ENCODE measurements at regions not wholly inside any gene's neighbourhood (a gene's known extent, or its start where the extent isn't known, plus 50 kb on each side); places are given as distances from the start of the nearest gene placed in this dataset.

DNA sequence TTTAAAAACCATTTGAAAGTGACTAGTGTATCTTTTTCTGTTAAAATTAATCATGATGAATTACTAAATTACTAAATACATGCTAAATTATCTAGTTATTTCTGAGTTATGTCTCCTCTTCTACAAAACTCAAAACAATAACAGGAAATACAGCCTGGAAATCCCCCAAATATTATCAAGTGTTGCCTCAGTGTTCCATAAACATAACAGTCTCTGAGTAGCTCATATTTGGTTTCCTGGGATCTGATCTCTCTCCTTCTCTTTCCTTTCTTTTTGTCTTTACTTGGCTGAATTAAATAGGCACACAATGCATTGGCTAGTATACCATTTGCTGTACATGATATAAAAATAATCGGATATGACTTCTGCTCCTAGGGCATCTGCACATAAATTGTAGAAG lies 277.6 kb upstream of the IGFBP3 start:
- no peak for DNase-seq (ENCODE audit: extremely low read depth in 1 of 2, low read depth in 1 of 2)

DNA sequence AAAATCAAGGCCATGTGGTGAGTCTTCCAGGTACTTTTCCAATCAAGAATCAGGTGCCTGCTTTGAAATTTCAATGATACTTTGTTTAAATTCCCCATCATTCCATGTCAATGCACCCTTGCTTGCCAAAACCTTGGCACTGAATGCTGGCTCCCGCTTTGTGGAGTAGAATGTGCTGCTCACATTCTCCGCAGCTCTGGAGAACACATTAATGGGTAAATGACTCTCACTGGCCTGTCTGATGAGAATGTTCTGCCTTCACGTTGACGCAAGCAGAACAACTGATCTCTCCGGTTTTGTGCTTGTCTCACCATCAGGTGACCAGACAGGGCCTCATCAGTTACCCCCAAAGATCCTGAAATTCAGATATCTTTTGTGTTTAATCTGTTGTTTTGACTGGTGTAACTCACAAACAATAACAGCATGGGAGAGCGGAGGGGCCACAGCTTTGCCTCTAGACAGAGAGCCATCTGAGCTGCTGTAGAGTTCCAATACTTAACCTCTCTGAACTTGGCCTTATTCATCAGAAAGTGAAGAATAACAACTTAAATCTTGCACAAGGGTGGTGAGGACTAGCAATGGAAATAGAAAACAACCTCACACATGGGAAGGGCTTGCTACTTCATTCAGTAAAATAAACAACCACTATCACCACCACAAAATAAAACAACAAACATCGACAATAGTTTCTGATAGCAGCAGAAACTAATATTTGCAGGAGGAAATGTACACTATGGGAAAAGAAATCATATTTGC lies 276.9 kb upstream of the IGFBP3 start:
- no peak for DNase-seq (ENCODE audit: extremely low read depth in 1 of 2, low read depth in 1 of 2)

DNA sequence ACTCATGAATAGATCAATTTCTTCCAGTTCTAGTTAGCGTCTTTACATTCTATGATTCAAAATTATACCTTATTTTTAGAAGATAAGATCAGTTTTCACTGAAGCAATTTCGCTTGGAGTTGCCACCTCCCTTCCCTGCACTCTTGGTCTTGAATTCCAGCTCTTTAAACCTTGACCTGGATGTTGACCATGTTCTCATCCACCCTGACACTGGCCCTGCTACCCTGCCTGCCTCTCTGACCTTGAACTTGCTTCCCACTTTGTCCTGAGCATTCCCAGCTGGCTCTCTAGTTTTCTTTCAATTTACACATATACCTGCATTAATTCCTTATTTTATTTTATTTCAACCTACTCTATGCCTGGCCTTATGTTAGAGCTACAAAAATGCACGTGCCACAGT lies 274.9 kb upstream of the IGFBP3 start:
- DNase-seq (ENCODE audit: extremely low read depth in 1 of 2, low read depth in 1 of 2) = no peak

DNA sequence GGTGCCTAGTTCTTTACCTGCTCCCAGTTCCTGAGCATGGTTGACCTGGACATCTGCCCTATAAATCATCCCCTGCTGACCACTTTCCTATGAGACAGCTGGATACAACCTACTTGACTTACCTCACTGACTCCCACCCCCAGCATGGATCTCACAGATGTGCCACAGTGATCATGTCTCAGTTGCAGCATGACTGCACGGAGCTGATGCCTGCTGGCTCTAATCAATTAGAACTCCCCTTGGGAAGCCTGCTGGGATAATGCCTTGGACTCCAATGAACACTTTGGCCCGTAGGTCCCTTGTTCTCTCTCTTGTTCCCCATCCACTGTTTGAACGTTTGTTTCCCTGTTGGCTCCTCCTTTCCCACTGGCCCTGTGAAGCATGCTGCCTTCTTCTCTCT lies 271.2 kb upstream of the IGFBP3 start:
- no peak for DNase-seq (ENCODE audit: extremely low read depth in 1 of 2, low read depth in 1 of 2)

DNA sequence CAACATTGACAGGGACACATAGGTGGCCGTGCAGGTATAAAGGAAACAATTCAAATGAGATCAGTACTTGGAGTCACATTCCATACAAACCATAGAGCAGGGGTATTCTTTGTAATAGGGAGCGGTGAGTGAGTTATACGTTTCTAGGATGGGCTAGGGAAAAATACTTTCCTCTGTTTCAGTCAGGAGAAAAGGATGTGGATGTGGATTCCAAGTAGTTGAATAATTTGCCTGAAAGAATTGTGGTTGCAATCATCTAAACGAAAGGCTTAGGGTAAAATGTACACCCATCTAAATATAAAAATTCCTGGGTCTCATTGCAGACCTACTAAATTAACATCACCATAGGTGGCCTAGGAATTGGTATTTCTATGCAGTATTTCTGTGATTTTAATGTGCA lies 270.7 kb upstream of the IGFBP3 start:
- no peak for DNase-seq (ENCODE audit: extremely low read depth in 1 of 2, low read depth in 1 of 2)

DNA sequence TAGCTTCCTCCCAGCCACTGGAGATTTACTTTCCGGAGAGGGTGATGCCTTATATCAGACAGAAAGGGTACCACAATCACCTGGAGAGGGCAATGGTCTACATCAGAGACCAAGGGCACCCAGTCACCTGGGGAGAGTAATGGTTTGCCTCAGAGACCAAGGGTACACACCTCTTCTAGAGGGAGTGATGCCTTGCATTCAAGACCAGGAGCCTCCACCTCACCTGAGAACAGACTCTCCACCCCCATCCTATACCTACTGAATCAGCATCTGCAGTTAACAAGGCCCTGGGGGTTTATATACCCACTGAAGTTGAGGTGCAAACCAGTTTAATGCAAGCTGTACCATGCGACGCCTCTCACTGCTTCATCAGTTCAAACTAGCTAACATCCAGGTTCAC lies 270.2 kb upstream of the IGFBP3 start:
- no peak for DNase-seq (ENCODE audit: extremely low read depth in 1 of 2, low read depth in 1 of 2)

DNA sequence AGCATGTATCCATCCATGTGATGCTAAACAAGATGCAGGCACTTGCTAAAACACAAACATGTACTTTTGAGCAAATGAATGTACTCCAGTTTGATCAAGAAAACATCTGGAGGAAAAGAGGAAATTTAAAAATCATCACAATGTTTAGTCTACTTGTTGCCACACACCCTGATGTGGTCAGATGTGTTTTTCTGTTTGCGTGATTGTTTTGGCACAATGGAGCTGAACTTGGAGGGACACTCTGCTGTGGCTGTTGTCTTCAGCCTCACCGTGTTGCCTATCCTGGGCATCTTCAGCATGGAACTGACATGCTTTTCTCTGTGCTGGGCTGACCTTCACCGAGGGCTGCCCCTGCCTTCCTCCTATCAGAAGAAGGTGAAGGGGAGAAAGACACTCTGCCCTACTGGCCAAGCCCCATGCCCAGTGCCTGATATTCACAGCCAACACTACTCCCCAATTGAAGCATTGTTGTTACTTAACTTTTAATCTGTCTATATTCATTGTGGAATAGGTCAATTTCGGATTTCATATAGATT lies 268.3 kb upstream of the IGFBP3 start:
- DNase-seq (ENCODE audit: extremely low read depth in 1 of 2, low read depth in 1 of 2) = no peak

DNA sequence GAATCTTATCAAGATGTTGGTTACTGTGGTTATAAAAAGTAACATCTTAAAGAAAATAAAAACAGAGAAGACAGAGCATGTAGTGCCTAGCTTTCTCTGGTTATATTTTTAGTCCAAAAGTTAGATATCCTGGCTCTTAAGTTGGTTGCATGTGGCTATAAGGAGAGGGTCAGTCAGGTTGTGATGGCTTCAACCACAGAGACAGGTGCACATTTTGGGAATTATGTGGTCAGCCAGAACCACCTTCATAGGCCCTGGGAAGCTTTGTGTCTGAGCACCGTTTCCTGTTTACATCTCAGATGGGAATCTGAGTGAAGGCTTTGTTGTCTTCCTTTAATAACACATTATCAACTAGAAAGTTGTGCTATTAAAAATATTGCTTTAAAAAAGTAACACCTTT lies 265.1 kb upstream of the IGFBP3 start:
- no peak for DNase-seq (ENCODE audit: extremely low read depth in 1 of 2, low read depth in 1 of 2)

DNA sequence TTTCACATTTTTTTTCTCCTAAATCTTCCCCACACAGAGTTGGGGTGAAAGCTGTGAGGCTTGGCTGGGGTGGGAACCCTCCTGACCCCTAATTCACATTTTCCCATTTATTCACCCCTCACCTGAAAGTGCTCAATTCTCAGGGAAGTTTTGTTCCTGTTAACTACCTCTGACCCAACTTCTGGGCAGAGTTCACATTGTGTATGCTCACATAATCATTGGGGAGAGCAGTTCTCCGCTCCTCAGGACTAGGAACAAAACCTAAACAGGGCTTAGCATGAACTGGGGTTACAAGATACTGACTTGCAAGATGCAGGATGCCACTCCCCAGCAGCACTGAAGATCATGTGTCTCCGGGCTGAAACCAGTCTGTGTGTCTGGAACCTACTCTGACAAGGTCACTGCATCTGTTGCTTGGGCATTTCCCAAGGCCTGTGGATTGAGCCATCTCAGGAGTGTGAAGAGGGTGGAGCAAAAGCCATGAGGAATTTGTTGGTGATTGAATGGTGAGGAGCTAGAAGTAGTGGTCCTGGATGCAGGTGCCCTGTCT lies 258.1 kb upstream of the IGFBP3 start:
- no peak for DNase-seq (ENCODE audit: extremely low read depth in 1 of 2, low read depth in 1 of 2)

DNA sequence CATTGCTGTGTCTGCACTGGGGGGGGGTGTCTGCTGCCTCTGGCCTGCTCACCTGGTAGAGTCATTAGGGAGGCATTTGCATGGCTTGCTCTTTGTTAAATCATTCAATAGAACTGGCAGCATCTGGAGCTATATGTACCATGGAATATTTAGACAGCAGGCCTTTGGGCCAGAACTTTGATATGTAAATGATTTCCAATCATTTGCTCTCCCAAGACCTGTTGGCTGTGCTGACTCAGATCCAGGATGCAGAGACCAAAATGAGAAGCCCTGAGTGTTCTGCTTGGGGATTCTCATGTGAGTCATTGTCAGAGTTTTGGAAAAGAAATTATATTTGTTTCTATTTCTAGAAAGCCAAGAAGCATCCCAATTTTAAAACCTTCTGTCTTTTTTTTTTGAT lies 257.6 kb upstream of the IGFBP3 start:
- no peak for DNase-seq (ENCODE audit: extremely low read depth in 1 of 2, low read depth in 1 of 2)

DNA sequence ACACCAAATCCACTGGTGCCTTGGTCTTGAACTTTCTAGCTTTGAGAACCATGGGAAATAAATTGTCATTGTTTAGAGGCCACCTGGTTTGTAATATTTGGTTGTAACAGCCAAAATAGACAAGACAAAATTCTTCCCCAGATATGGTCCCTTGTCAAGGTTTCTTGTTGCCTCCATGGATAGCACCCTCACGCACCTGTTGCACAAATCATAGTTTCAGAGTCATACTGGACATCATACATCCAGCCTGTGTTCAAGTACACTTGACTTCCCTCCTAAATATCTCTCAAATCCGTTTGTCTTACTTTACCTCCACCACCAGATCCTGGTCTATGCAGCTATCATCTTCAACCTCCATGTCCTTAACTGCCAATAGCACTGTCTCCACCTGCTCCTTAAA lies 256.7 kb upstream of the IGFBP3 start:
- no peak for DNase-seq (ENCODE audit: extremely low read depth in 1 of 2, low read depth in 1 of 2)

DNA sequence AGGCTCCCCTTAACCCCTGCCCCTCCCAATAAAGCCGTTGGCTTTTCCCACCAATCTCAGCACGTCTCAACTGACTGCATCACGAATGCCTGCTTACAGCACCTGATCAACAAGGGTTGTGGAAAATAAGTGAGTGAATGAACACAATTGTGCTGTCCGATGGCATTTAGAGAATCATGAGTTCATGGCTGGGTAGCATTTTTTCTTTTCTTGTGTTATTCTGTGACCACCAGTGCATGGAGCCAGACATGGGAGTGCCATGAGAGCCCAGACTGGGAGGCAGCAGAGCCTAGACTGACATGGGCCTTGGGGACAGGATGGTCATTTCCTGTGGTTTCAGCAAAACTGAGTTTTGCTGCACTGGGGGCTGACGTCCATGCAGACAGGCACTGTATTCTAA lies 254.1 kb upstream of the IGFBP3 start:
- DNase-seq (ENCODE audit: extremely low read depth in 1 of 2, low read depth in 1 of 2) = no peak

DNA sequence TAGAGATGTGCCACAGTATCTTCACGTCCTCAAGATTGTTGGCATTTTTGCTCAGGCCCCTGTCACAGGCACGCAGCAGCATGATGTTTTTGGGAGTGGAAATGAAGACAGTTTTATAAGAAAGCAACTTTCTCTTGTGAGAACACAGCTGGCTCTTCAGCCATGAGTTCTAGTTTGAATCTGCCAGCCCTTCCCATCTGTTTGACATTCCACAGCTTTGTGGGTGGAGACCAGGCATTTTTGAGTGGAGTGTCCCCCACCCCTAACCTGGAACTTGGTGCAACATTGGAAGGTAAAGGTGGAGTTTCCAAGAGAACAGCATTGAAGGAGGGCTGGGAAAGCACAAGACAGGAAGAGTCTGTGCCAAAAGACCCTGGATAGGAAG lies 253.1 kb upstream of the IGFBP3 start:
- no peak for DNase-seq (ENCODE audit: extremely low read depth in 1 of 2, low read depth in 1 of 2)

DNA sequence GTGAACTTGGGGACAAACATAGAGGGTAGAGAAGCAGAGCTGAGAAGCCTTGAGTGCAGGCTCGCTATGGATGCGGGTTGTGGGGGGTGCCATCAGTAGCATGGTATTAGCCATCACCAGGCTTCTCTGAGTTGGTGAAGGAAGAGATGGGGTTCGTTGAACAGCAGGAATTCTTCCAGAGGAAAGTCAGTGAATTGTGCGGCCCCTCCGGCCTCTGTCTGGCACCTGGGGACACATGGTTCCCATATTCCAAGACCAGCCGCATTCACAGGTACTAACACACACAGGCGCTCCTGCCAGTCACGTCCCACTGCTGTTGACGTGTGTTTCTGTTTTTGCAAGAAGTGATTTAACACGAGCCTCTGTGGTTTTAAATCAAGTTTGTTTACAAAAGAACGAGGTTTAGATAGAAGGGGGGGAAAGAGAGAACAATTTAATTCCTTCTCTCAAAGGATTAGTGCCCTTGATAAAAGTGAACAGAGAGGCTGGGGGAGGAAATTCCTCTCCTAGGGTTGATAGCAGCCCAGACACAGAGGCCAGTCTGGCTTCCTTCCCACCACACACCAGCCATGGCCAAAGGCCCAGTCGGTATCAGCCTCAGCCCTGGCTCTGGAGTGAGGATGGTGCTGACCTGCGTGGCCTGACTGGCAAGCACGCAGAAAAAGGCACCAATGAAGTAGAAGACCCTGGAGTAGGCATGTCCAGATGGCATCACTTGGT lies 252.6 kb upstream of the IGFBP3 start:
- DNase-seq (ENCODE audit: extremely low read depth in 1 of 2, low read depth in 1 of 2) = no peak

DNA sequence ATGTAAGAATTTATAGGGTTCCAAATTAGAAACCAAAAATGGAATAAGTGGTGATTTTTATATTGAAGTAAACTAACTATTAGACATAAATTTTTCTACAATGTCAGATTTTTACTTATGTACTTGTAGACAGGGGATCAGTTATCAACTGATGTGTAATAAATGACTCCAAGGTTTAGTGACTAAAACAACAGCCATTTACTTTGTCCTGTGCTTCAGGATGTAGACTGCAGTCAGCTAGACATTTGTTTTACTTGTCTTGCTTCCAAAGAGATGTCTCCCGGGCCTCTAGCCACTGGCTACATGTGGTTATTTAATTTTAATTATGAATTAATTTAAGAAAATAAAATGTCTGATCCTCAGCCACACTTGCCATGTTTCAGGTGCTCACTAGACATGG lies 249.7 kb upstream of the IGFBP3 start:
- no peak for DNase-seq (ENCODE audit: extremely low read depth in 1 of 2, low read depth in 1 of 2)

DNA sequence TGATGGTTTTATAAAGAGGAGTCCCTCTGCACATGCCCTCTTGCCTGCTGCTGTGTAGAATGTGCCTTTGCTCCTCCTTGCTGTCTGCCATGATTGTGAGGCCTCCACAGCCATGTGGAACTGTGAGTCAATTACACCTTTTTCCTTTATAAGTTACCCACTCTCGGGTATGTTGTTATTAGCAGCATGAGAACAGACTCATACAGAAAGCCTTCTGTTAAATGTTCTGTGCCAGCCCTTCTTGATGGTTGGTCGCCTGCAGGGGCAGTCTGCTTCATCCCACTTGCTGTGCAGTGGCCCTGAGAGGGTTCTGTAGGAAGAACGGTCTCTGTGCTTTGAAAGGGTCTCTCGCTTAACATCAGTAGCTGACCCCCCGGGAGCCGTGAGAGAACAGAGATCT lies 248.9 kb upstream of the IGFBP3 start:
- DNase-seq (ENCODE audit: extremely low read depth in 1 of 2, low read depth in 1 of 2) = no peak

DNA sequence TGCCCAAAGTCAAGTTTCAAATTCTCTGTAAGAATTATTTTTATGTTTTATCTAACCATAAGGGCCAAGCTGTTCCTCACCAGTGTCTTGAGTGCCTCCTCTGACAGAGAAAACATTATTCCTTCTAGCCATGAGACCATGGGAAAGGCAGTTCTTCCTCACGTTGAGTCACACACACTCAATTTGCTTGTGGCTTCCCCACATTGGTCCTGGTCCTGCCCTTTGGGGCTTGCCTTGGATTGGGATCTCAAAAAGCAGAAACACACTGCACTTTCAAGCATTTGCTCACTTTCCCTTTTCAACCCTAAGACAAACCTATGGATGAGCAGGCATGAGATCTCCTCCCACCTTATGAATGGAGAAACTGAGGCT lies 248.3 kb upstream of the IGFBP3 start:
- DNase-seq (ENCODE audit: extremely low read depth in 1 of 2, low read depth in 1 of 2) = no peak

DNA sequence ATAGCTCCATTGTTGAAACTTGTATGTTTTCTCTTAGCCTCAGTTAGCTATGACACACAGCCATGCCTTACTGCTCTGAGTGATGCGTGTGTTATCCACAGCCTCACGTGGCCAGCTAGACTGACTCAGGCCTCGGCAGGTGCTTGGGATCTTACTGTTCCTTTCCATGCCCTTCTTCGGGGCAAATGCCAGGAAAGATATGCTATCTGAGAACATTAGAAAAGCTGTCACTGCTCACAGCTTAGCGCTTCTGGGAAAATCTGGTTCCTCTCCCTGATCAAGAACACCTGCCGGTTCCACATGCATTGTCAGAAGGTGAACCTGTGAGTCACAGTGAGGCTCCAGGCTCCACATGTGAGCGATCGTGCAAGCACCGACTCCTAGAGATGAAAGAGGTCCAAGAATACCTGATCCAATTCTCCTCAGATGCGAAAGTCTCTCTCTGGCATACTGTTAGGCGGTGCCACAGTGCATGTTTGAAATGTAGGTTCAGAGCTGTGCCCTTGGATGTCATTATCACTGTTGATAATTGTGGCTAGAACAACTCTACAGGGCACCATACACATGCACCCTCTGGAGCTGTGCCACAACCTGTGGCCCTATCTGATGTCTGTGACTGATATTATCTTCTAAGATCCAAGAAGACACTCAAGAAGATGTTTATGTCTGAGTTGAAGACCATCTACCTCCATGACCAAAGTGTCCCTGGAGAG lies 247.8 kb upstream of the IGFBP3 start:
- DNase-seq (ENCODE audit: extremely low read depth in 1 of 2, low read depth in 1 of 2) = no peak

DNA sequence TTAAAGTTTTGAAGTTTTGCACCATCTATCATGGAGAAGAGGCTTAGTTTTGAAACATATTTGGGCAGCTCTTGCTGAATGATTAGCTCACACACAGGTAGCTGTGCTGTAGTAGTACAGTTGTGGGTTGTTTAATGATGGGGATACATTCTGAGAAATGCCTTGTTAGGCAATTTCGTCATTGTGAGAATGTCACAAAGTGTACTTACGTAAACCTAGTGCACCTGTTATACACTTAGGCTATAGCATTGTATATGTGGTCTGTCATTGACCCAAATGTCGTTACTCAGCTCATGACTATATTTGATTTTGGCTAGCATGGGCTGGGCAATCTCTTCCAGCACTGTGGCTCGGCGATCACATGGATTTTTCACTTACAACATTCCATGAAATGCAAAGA lies 247.2 kb upstream of the IGFBP3 start:
- DNase-seq (ENCODE audit: extremely low read depth in 1 of 2, low read depth in 1 of 2) = no peak

DNA sequence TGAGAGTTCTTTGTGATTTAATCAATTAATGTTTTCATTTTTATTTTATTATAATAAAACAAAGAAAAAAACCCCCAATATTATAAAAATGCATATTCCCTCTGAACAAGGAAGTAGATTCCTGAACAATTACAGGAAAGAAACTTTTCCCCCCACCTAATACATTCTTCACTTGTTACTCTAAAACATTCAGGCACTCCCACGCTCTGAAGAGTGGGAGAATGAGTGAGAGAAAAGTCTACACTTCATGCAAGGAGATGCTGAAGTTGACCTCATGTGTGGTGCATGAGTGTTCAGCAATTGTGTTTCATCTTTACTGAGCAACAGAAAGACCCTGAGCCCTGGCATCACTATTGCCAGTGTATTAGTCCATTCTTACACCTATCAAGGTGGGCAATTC lies 244.2 kb upstream of the IGFBP3 start:
- no peak for DNase-seq (ENCODE audit: extremely low read depth in 1 of 2, low read depth in 1 of 2)

DNA sequence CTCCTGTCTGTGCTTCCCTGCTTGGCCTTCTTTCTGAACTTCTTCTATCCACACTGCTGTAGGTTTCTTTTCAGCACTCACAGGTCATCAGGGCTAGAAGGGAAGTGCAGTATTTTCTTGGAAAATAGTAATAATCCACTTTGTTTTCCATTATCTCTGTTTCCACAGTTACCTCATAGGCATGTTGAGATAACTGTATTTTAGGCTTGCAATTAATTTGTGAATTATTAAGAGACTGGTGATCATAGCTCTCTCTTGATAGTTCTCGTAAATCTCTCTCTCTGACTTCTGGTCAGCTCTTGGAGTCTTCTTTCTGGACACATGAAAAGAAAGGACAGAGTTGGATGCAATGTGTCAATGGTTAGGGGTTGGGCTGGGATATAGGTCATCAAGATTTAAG lies 243.6 kb upstream of the IGFBP3 start:
- no peak for DNase-seq (ENCODE audit: extremely low read depth in 1 of 2, low read depth in 1 of 2)

DNA sequence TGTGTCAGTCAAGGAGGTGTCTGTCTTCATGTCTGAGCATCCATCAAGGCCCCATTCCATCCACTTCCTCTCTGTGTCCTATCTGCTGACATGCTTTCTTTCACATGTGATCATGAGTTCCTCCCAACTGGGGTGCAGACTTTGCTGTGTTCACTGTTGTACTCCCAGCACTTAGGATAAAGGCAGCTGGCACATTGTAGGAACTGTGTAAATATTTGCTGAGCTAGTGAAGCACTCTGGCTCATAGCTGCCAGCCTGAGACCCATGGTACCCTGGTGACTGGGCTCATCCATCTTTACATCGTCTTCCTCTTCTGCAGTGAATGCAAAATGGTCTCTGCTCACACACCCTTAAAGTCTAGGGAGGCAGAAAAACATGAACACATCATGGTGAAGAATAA lies 242.2 kb upstream of the IGFBP3 start:
- DNase-seq (ENCODE audit: extremely low read depth in 1 of 2, low read depth in 1 of 2) = no peak
